GM12878 (cell line): ENCODE measurements at regions not wholly inside any gene's neighbourhood (a gene's known extent, or its start where the extent isn't known, plus 50 kb on each side); places are given as distances from the start of the nearest gene placed in this dataset.

Experiments
- BHLHE40 ChIP-seq, 2 experiments: fragments of 450-650 bp in 1 of 2; IDR thresholded peaks; 2 replicates each; pipeline ENCODE4 v1.6.1; 2011 to 2017; ENCODE audit warnings: low read depth in 2 of 2, borderline replicate concordance in 1 of 2, improper control_type of control experiment in 1 of 2, low read length in 1 of 2, mild to moderate bottlenecking in 1 of 2
- CREB1 ChIP-seq: IDR thresholded peaks from 2 replicates; pipeline ENCODE4 v1.6.1; 2012; ENCODE audit warnings: low read depth, mild to moderate bottlenecking, inconsistent platforms
- EP300 ChIP-seq, 2 experiments: fragments of 150-350 bp in 1 of 2; IDR thresholded peaks; 2 replicates each; pipeline ENCODE4 v1.6.1; 2011 to 2012; ENCODE audit warnings: low read depth in 2 of 2, low read length in 2 of 2, borderline replicate concordance in 1 of 2, improper control_type of control experiment in 1 of 2, inconsistent platforms in 1 of 2; ENCODE audit not compliant: control insufficient read depth in 1 of 2
- HDAC2 ChIP-seq: fragments of 200-600 bp; sonication (generic); IDR thresholded peaks from 2 replicates; pipeline ENCODE4 v1.6.1; 2017
- KDM1A ChIP-seq: fragments of 200-600 bp; sonication (generic); IDR thresholded peaks from 2 replicates; pipeline ENCODE4 v1.6.1; 2016; ENCODE audit warnings: borderline replicate concordance
- NFIC ChIP-seq: IDR thresholded peaks from 2 replicates; pipeline ENCODE4 v1.6.1; 2012; ENCODE audit warnings: low read depth, mild to moderate bottlenecking, inconsistent platforms, low read length, moderate library complexity
- NFYA ChIP-seq: IDR thresholded peaks from 2 replicates; pipeline ENCODE4 v1.6.1; 2011; ENCODE audit warnings: low read depth, mild to moderate bottlenecking, low read length, improper control_type of control experiment, borderline replicate concordance
- SMAD5 ChIP-seq: IDR thresholded peaks from 2 replicates; pipeline ENCODE4 v1.6.1; 2016; ENCODE audit warnings: antibody characterized with exemption, low read depth
- SP1 ChIP-seq: IDR thresholded peaks from one replicate; pipeline ENCODE4 v1.6.1; 2011; ENCODE audit warnings: low read depth, low read length
- ZNF24 ChIP-seq: fragments of 450-650 bp; IDR thresholded peaks from 2 replicates; pipeline ENCODE4 v1.6.1; 2017; ENCODE audit warnings: antibody characterized with exemption, mild to moderate bottlenecking
- ZNF384 ChIP-seq: IDR thresholded peaks from 2 replicates; pipeline ENCODE4 v1.6.1; 2012; ENCODE audit warnings: low read depth, mild to moderate bottlenecking, low read length, improper control_type of control experiment, borderline replicate concordance
- ZSCAN29 ChIP-seq: fragments of 450-650 bp; IDR thresholded peaks from 2 replicates; pipeline ENCODE4 v1.6.1; 2017; ENCODE audit warnings: mild to moderate bottlenecking, moderate library complexity
- TF ChIP-seq, protein P1 (sequence below): fragments of 450-650 bp; IDR thresholded peaks from 2 replicates; pipeline ENCODE4 v1.6.1; 2014; ENCODE audit warnings: mild to moderate bottlenecking
- TF ChIP-seq, protein P2 (sequence below): IDR thresholded peaks from 2 replicates; pipeline ENCODE4 v1.6.1; 2011; ENCODE audit warnings: borderline replicate concordance, low read depth, mild to moderate bottlenecking, moderate library complexity, low read length; ENCODE audit not compliant: insufficient read depth, poor library complexity, severe bottlenecking

DNA sequence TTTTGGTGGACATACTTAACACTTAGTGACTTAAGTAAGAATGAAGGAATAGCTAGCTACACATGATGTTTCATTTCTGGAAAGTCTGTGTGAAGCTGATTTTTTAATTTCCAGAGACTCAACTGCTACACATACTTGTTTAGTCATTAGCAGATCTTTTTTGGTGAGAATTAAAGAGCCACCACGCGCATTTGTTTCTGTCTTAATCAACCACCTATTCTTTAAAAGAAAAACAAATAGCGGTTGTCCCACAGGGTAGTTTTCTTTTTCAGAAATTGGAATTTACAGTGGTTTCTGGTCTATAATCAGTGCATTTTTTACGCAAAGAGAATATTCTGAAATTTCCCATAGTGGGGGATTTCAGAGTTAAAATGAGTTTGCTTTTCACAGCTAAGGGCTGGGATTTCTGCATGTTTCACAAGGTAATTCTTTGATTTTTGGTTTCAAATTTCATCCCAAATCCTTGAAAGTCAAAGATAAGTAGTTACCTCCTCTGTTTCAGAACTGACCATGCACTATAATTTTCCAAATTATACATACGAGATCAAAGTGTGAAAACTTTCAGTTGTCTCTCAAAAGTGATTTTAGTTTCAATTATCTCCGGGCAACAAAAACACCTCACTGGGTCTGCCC is 631.0 kb upstream of the GRM7 start (continued):
- TF ChIP-seq, protein P1, sequence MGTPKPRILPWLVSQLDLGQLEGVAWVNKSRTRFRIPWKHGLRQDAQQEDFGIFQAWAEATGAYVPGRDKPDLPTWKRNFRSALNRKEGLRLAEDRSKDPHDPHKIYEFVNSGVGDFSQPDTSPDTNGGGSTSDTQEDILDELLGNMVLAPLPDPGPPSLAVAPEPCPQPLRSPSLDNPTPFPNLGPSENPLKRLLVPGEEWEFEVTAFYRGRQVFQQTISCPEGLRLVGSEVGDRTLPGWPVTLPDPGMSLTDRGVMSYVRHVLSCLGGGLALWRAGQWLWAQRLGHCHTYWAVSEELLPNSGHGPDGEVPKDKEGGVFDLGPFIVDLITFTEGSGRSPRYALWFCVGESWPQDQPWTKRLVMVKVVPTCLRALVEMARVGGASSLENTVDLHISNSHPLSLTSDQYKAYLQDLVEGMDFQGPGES = no peak
- TF ChIP-seq SMAD5 = no peak
- peak; percentile 73 for TF ChIP-seq ZNF24
- no peak for TF ChIP-seq KDM1A
- TF ChIP-seq EP300 (IDR thresholded peaks at IDR 0.05; ENCODE audit: borderline replicate concordance in 1 of 2, control insufficient read depth in 1 of 2, low read depth in 2 of 2, low read length in 2 of 2) = peak in 1 of 2 experiments; percentile 70; a peak in 1 of 4 replicates
- TF ChIP-seq NFIC = peak; percentile 86
- TF ChIP-seq ZNF384 = 0 out of 2 replicates have a peak, but pooled peaks have one; percentile 6
- TF ChIP-seq CREB1 = peak; percentile 20; the same call in 1 of the 2 replicates
- TF ChIP-seq NFYA = no peak
- TF ChIP-seq HDAC2 = no peak
- TF ChIP-seq BHLHE40 (IDR thresholded peaks at IDR 0.05; ENCODE audit: borderline replicate concordance in 1 of 2, low read depth in 2 of 2, low read length in 1 of 2) = peak; percentile 29 to 43; a peak in 1 of 4 replicates
- TF ChIP-seq, protein P2, sequence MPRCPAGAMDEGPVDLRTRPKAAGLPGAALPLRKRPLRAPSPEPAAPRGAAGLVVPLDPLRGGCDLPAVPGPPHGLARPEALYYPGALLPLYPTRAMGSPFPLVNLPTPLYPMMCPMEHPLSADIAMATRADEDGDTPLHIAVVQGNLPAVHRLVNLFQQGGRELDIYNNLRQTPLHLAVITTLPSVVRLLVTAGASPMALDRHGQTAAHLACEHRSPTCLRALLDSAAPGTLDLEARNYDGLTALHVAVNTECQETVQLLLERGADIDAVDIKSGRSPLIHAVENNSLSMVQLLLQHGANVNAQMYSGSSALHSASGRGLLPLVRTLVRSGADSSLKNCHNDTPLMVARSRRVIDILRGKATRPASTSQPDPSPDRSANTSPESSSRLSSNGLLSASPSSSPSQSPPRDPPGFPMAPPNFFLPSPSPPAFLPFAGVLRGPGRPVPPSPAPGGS = peak; percentile 89
- TF ChIP-seq ZSCAN29 = no peak
- TF ChIP-seq SP1 = no peak
